Lung microvascular endothelial cell (primary cell): ENCODE measurements at regions not wholly inside any gene's neighbourhood (a gene's known extent, or its start where the extent isn't known, plus 50 kb on each side); places are given as distances from the start of the nearest gene placed in this dataset.

Experiments
- DNase-seq, 2 donors: peaks; one replicate each; pipeline versions ENCODE4 v3.0.0 to v3.0.0-alpha.2; 2010; ENCODE audit warnings: low read depth in 2 of 2

DNA sequence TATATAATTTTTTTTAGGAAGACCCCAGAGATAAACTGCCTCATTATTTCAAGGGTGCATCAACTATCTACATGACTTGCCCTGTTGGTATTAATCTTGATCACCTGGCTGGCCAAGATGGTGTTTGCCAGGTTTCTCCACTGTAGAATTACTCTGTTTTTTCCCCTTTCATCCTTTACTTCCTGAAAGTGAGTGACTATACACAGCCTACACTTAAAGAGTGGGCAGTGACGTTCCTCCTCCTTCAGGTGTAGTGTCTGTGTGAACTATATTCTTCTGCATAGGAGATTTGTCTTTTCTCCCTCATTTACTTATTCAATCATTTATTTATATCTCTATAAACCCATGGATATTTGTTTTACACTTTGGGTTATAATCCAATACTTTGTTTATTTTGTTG lies 246.7 kb downstream of the IRF8 start:
- no peak for DNase-seq

DNA sequence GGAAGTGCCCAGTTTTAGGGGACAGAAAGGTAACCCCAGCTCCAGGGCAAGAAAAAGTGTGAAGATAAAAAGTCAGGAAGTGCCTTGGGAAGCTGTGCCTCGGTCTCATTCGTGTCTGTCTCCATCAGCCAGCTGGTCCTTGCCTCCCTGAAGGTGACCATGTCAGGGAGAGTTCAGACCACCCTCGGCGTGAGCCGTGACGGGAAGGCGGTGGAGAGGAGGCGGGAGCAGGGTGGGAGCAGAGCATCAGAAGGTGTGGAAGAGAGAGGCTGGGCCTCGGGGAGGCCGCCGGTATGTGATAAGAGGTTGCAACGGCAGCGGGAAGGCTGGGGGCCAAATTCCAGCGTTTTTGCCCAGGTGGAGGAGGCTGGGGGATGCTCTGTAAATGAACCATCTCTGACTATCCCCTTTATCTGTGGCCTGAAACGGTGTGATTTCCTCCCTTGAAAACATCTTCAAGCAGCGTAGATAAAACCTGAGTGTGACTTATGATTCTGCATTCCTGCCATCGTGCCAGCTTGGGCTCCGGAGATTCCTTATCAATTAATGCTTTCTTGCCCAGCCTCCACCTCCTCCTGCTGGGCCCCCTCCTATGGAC lies 251.8 kb downstream of the IRF8 start:
- DNase-seq, result no peak

DNA sequence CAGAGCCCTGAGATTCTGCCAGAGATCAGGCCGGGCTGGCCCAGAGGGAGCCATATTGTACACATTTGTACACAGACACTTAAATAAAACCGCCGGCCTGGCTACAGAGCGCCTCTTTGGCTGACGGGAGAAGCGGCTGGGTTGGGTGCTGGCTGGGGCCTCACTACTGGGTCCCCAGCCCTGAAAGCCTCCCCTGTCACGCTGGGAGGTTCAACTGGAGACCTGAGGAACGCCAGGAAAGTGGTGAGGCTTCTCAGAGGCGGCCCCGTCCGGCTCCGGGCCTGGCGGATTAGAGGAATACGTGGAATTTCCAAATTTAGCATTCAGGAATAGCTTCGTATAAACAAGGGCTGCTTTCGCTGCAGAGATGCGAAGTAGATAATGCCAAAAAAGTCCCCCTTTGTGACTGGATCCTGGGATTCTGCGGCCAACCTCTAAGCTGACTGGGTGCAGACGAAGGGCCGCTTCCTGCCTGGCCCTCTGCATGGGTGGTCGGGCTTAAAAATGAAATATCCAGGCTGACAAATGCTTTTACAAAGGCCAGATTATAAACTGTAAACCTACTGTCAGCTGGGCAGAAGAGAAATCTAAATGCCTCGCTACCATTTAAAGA lies 252.4 kb downstream of the IRF8 start:
- no peak for DNase-seq

DNA sequence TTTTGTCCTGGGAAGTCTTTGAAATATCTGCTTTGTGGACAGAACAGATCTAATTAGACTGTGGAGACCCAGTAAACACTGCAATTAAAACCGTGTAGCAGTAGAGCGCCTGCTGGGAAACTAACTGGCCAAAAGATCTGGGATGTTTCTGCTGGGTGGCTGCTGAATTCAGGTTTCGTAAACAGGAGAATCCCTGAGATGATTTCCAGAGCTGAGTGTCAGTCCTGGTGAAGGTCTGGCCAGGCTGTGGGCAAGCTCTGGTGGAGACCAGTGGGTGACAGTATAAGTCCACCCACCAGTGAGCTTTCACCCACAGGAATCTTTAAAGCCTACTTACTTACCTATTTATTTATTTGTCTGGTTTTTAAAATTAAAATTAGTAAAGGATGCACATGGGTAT lies 257.2 kb downstream of the IRF8 start:
- DNase-seq, result no peak

DNA sequence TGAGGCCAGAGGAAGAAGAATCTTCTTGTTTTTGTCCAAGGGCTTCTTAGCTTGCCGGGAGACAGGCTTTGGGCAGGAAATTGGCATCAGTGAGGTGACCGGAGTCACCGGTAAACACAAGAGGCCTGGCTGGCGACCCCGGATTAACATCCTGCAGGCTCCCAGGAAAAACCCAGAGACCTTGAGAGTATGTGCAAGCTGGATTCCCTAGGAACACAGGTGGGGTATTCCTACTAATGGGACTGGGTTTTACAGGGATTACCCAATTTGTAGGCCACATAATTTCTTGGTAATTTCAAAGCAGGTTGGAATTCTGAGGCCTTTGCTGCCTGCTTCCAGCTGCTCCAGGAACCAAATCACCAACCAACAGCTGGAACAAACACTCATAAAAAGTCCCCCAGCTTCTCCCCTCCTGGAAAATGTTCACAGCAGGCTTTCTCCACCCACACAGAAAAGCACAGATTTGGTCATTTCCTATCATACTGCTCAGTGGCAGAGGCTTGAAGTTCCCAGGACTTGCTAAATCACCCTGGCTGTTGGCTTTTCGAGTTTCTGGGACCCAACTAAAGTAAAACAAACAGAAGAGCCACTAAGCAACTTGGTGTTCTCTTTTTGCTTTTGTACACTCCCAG lies 258.8 kb downstream of the IRF8 start:
- DNase-seq, result no peak

DNA sequence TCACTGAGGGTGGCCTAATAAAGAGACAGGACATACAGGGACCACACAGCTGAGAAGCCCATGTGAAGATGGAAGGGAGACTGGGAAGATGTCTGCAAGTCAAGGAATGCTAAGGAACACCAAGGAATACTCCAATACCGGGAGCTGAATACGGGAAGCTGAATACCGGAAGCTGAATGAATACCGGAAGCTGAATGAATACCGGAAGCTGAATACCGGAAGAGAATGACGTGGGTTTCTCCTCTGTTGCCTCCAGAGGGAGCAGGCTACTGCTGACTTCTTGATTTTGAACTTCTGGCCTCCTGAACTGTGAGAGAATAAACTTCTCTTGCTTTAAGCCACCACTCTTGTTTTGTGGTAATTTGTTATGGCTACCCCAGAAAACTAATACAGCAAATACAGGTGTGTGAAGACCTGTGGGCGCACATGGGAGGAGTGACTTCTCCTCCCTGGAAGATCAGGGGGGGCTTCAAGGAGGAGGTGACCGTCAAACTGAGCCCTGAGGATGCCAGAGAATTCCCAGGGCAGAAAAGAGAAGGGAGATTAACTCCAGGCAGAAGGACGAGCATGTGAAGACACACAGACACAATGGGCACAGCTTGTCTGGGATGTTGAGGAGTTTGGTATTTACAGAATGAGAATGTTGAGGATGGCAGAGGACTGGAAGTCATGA lies 259.9 kb downstream of the IRF8 start:
- peak in 1 of 2 donors; percentile 36 for DNase-seq

DNA sequence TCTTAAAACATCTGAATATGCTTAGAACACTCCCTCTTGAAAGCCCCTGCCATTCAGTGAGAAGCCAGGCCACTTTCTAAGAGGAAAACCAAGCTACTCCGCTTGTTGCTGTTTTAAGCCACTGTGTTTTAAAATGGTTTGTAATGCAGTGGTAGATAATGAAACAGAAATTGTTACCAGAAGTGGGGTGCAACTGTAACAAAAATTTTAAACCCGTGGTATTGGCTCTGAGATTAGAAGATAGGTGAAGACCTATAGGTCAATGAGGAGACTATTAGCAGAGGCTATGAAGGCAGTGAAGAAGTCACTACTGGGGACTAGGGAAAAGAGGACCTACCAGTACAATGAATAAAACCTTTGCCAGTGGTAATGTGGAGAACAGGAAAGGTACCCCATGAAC lies 266.5 kb downstream of the IRF8 start:
- no peak for DNase-seq

DNA sequence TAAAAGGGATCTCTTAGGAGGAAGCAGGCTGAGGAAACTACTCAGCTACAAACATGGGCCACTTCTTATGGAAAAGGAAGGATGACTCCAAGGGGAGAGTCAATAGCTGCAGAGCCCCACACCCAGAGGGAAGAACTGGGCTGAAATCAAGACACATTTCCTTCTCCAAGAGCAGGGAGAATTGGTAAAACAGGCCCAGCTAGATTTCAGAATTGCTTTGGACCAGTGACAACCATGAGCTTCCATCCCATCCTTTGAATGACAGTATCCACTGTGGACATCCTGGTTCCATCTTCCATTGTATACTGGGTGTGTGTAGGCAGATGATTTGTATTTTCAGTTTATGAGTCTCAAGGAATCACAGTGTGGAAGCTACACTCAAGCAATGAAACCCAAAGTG lies 267.5 kb downstream of the IRF8 start:
- DNase-seq, result no peak

DNA sequence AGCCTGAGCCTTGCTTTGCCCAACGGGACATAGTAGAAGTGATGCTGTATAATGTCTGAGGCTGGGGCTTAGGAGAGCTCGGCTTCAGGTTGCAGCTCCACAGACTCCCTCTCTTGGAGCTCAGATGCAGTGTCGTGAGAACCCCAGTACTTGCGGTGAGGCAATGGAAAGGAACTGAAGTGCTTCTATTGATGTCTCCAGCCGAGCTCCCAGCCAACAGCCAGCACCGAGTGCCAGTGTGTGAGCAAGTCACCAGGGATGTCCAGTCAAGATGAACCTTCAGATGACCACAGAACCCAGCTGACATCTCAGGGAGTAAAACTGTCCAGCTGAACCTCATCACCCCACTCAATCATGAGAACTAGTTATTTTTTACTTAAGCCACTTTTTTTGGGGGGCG lies 268.1 kb downstream of the IRF8 start:
- DNase-seq, result no peak

DNA sequence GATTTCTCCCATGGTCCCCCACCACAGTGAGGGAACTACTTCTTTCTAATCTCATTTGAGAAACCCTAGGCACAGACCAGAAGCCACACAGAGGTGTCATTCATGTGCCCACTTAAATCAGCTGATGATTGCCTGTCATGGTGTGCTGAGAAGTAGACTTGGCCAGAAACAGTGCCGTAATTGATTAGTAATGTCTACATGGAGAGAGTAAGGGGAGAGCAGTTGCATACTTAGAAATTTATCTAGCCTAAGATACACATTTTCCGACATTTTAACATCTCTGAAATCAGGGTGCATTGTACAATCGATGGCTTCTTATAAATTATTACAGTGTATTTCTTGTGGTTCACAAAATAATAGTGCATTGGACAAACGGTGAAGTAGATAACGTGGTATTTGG lies 271.8 kb downstream of the IRF8 start:
- DNase-seq, result no peak

DNA sequence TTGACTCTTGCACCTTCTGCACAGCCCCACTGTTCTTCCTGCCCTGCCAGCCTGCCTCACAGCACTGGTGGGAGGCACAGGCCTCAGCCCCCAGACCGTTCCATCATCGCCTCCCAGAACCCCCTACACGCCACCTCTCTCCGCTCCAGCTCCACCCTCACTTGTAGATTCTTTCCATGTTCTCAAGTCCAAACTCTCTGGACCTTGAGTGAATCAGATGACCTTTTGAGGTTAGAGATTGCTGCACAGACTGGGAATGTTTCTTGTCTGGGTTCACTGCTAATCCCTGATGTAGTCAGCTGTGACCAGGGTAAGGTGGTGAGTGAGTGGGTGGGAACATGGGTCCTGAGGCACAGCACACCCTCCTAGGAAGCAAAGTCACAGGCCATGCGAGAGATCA lies 272.4 kb downstream of the IRF8 start:
- DNase-seq, result no peak

DNA sequence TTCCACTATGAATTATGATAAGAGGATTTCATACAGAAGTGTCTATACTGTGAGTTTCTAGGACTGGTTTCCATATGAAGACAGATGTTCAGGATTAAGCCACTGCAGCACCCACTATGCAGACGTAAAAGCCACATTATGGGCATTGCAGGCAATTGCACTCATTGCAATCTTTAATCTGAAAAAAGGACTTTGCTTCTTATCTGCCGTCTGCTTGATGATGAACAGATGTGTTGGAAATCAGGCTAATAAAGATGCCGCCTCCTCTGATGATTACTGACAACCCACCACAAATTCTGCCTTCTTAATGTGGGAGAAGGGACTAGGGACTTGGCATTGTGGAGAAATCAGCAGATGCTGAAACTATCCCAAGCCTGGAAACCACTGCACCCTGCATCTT lies 276.9 kb downstream of the IRF8 start:
- DNase-seq, result no peak

DNA sequence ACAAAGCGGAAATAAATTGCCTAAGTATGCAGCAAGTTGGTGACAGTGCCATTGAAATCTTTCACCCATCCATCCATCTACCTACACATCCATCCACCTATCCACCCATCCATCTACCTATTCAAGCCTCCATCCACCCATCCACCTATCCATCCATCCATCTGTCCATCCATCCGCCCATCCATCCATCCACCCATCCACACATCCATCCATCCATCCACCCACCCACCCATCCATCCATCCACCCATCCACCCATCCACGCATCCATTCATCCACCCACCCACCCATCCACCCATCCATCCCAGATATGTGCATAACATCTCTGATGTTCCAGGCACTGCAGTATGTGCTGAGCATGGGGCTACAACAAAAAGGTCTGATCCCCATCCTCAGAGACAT lies 277.5 kb downstream of the IRF8 start:
- no peak for DNase-seq

DNA sequence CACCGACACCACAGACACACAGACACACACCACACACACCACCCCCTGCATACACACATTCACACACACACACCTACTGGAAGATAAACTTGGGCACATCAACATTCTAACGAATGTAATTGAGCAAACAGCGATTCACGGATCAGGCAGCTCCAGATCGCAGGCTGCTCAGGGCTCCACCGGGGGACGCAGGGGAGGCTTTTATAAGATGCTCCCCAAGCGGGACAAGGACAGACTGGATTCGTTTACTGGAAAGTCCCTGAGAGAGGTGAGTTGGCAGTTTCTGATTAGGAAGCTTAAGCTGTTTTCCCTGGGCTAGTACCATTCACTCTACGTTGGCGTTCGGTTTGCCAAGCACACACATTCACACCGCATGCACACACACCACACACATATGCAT lies 281.3 kb downstream of the IRF8 start:
- no peak for DNase-seq

DNA sequence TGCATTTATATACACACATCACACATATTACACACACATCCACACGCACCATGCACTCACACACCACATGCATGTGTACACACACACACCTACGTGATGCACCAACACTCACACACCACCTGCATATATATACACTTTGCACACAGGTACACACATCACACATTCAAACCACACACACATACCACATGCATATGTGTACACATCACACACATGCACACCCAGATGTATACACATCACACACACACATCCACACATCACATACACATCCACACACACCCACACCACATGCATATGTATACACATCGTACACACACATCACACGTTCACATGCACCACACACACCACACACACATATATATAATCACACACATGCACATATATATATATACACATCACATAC lies 281.8 kb downstream of the IRF8 start:
- no peak for DNase-seq

DNA sequence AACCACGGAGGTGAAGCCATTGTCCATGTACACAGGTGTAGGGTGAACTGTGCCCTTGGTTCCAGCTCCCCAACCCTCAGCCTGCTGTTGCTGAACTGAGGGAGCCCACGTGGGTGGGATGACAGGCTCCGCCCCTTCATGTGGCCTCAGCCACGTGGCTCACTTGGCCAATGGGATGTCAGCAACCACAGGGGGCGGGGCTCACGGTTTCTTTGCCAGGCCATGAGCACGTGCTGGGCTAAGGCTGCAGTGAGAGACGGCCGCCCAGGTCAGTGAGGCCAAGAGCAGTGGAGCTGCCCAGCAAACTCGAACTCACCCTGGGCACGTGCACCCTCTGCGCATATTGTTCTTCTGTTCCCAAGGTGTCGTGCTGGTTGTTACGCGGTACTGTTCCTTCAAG lies 282.6 kb downstream of the IRF8 start:
- DNase-seq, result no peak

DNA sequence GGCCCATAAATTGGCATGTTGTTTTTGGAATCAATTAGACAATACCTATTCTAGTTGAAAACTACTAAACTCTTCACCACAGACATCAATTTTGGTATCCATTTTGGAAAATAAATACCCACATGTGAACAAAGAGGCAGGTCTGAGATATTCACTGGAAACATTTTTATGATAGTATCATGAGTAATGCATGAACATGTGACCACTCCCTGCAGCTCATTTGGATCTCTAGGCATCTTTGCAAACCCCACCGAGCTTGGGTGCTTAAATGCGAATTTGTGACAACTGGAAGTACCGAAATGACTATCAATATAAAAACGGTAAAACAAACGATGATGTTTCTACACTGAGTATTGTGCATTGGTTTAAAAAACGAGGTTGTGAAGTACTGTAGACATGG lies 285.2 kb downstream of the IRF8 start:
- DNase-seq, result no peak

DNA sequence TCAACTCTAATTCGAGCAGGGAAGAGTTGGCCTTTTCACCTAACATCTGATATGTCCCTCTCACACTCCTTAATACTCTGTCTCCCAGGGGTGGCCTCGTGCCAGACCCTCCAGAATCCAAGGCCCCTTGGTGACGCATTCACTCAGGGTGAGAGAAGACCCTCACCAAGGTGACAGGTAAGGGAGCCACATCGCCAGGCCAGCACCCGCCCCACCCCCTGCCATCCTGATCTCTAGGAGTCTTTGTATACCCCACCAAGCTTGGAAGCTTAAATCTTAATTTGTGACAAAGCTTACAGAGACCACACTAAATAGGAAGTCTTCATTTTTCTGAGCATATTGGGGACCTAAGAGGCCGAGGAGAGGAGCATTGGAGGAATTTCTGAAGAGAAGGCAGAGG lies 286.1 kb downstream of the IRF8 start:
- DNase-seq, result no peak

DNA sequence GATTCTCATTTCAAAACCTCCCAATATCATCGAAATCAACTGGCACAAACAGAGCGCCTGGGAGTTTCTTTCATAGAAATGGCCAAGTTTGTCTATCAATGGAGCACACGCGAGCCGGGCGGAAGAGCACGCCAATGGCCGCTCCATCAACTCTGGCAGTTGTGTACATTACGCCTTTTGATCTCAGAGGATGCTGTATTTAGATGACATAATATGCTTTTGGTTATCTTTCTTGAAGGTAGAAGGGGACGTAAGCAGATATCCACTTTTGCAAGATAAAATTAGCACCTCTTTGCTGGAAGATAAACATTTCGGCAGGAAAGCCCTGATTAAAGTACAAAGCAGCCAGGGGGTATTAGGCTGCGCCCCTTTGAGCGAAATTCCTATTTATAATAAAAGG lies 287.4 kb downstream of the IRF8 start:
- no peak for DNase-seq

DNA sequence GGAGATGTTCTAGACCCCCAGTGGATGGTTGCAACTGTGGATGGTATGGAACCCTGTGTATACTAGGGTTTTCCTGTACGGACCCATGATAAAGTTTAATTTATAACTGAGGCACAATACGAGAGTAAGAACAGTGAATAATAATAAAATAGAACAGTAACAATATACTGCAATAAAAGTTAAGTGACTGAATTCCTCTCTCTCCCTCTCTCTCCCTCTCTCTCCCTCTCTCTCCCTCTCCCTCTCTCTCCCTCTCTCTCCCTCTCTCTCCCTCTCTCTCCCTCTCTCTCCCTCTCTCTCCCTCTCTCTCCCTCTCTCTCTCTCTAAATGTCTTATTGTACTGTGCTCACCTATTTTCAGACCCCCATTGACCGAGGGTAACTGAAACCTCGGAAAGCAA lies 291.0 kb downstream of the IRF8 start:
- no peak for DNase-seq

DNA sequence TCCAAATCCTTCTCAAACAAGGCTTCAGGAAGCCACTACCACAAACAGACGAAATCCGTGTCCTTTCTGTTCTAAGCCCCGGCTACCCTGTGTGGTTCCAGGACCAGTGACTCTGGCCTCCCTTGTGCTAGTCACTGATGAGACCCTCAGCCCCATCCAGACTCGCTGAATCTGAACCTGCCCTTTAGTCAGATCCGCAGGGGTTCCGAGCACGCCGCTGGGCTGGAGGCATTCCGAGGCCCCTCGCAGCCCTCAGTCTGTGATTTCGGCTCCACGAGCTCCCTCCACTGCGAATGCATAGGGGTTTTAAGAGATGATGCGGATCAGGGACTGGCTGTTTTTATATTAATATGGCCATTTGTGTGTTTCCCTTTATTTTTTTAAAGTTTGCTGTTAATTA lies 292.7 kb downstream of the IRF8 start:
- no peak for DNase-seq

DNA sequence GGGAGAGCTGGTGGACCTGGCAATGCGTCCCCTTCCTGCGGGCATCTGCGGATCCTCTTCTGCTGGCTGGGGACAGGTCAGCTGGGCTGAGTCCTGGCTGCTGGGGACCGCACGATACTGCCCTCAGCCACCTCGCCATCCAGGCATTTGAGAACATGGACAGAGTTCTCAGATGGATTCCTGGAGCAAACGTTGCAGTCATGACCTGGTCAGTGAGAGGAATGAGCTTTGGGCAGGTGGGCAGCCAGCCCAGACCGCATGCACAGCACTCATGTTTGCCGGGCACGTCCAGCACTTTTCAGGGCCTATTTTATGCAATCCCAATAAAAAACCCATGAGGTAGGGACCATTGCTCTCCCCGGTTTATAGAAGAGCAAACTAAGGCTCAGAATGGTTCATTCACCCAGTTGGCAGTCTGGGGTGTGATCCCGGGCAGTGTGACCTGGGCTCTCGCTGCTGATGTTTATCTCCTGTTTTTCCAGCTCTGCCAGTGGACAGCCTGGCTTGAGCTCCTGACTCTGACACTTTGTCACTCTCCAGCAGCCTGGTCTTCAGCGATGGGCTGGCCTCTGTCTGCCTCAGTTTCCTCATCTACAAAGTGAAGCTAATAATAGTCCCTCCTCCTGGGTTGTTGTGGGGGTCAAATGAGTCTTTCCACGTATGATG lies 294.7 kb downstream of the IRF8 start:
- no peak for DNase-seq
